Uterus (tissue), 3 donors: ENCODE measurements at regions not wholly inside any gene's neighbourhood (a gene's known extent, or its start where the extent isn't known, plus 50 kb on each side); places are given as distances from the start of the nearest gene placed in this dataset.

Source experiments
- DNase-seq, 2 donors: peaks; one replicate each; pipeline ENCODE4 v3.0.0-alpha.2; 2019 to 2020
- H3K27ac ChIP-seq, 2 donors: fragments of 200-600 bp; sonication (generic); 1 replicate in 1 of 2; 2 replicates in 1 of 2; pipeline ENCODE4 v1.5.1; 2016 to 2018
- H3K27me3 ChIP-seq, 2 donors: fragments of 200-600 bp; sonication (generic); one replicate each; pipeline ENCODE4 v1.5.1; 2018 to 2019; ENCODE audit warnings: control low read depth in 1 of 2
- H3K36me3 ChIP-seq, 2 donors: fragments of 200-600 bp; sonication (generic); one replicate each; pipeline ENCODE4 v1.5.1; 2019; ENCODE audit warnings: control low read depth in 1 of 2
- H3K4me1 ChIP-seq, 2 donors: fragments of 200-600 bp; sonication (generic); one replicate each; pipeline ENCODE4 v1.5.1; 2018 to 2019; ENCODE audit warnings: control low read depth in 1 of 2
- H3K4me3 ChIP-seq, 2 donors: fragments of 200-600 bp; sonication (generic); 1 replicate in 1 of 2; 2 replicates in 1 of 2; pipeline ENCODE4 v1.5.1; 2018 to 2019; ENCODE audit warnings: mild to moderate bottlenecking in 1 of 2
- H3K9me3 ChIP-seq, 2 donors: fragments of 200-600 bp; sonication (generic); one replicate each; pipeline ENCODE4 v1.5.1; 2019; ENCODE audit warnings: control low read depth in 1 of 2
- CTCF ChIP-seq, 4 experiments: fragments of 200-600 bp in 2 of 4; fragments of 450-650 bp in 2 of 4; sonication (generic) in 2 of 4; IDR thresholded peaks; one replicate each; pipeline ENCODE4 v1.5.1; 2016 to 2019; ENCODE audit warnings: antibody characterized with exemption in 4 of 4, mild to moderate bottlenecking in 2 of 4, moderate library complexity in 1 of 4
- POLR2A ChIP-seq, 2 donors: fragments of 450-650 bp; IDR thresholded peaks; one replicate each; pipeline ENCODE4 v1.6.1; 2016; ENCODE audit warnings: antibody characterized with exemption in 2 of 2, mild to moderate bottlenecking in 1 of 2, moderate library complexity in 1 of 2
- intact Hi-C: fragments of 100-400 bp; cut with DNase I; formaldehyde crosslinking; loops from one replicate; pipeline ENCODE4 v1.15.1; 2023; ENCODE audit warnings: low total_unique reads
- donor health status: DM: yes; HTN: yes; CAD: no.

- intact Hi-C loops: no loop called here
- Histone ChIP-seq H3K4me1 (no peaks in the 10 kb centered on the region), H3K9me3 (no peaks in the 10 kb centered on the region), H3K27me3 (no peaks in the 10 kb centered on the region), H3K4me3 (no peak overlapping the region), H3K36me3 (no peaks in the 10 kb centered on the region), H3K27ac (no peak overlapping the region)
- no peak for DNase-seq
- TF ChIP-seq POLR2A (IDR thresholded peaks at IDR 0.05) (no peak), CTCF (IDR thresholded peaks at IDR 0.05) (no peak)
These were observed 243.4 kb upstream of the SEMA3C start for GRCh38 chr7:81162234-81162633.

- Histone ChIP-seq H3K36me3 (no peaks in the 10 kb centered on the region), H3K4me1 (no peaks in the 10 kb centered on the region), H3K27me3 (no peaks in the 10 kb centered on the region), H3K27ac (no peak overlapping the region), H3K9me3 (no peaks in the 10 kb centered on the region), H3K4me3 (no peak overlapping the region)
- TF ChIP-seq CTCF (IDR thresholded peaks at IDR 0.05) (no peak), POLR2A (IDR thresholded peaks at IDR 0.05) (no peak)
- DNase-seq: no peak
- intact Hi-C loops: no loop called here
These were observed 242.7 kb upstream of the SEMA3C start for GRCh38 chr7:81161451-81162075.

- Histone ChIP-seq H3K36me3 (no peaks in the 10 kb centered on the region), H3K27ac (no peak overlapping the region), H3K4me3 (no peak overlapping the region), H3K4me1 (no peaks in the 10 kb centered on the region), H3K27me3 (no peaks in the 10 kb centered on the region), H3K9me3 (no peaks in the 10 kb centered on the region)
- intact Hi-C loops: no loop called here
- TF ChIP-seq POLR2A (IDR thresholded peaks at IDR 0.05) (no peak), CTCF (IDR thresholded peaks at IDR 0.05) (no peak)
- no peak for DNase-seq
These were observed 240.6 kb upstream of the SEMA3C start for GRCh38 chr7:81159402-81159801.

GRCh38 chr7:81158189-81158588 lies 239.3 kb upstream of the SEMA3C start:
- H3K4me3 ChIP-seq: no peak overlapping the region
- no peaks in the 10 kb centered on the region for H3K27me3 ChIP-seq
- no peaks in the 10 kb centered on the region for H3K4me1 ChIP-seq
- no peaks in the 10 kb centered on the region for H3K9me3 ChIP-seq
- TF ChIP-seq CTCF (IDR thresholded peaks at IDR 0.05) (no peak), POLR2A (IDR thresholded peaks at IDR 0.05) (no peak)
- intact Hi-C loops: no loop called here
- DNase-seq: no peak
- H3K36me3 ChIP-seq: no peaks in the 10 kb centered on the region
- no peak overlapping the region for H3K27ac ChIP-seq

- TF ChIP-seq POLR2A (IDR thresholded peaks at IDR 0.05) (no peak), CTCF (IDR thresholded peaks at IDR 0.05) (no peak)
- DNase-seq: no peak
- no peak overlapping the region for H3K4me3 ChIP-seq
- no peak overlapping the region for H3K27ac ChIP-seq
- no peaks in the 10 kb centered on the region for H3K9me3 ChIP-seq
- no peaks in the 10 kb centered on the region for H3K36me3 ChIP-seq
- no peaks in the 10 kb centered on the region for H3K4me1 ChIP-seq
- intact Hi-C loops: no loop called here
- no peaks in the 10 kb centered on the region for H3K27me3 ChIP-seq
These were observed 237.0 kb upstream of the SEMA3C start for GRCh38 chr7:81155654-81156373.
